WTC11 (cell line): ENCODE measurements at regions not wholly inside any gene's neighbourhood (a gene's known extent, or its start where the extent isn't known, plus 50 kb on each side); places are given as distances from the start of the nearest gene placed in this dataset.

Experiments
- ATAC-seq: fragments of 200-7000 bp; cut with Tn5 transposase; 2 replicates; pipeline ENCODE4 v1.10.0; 2021; ENCODE audit warnings: mild to moderate bottlenecking, moderate library complexity
- CTCF ChIA-PET: fragments of 300-600 bp; sonication (Branson Sonifier 250); formaldehyde crosslinking; loops from one replicate; lab custom pipeline; 2021; ENCODE audit warnings: antibody characterized with exemption; lab: Charles Lee
- POLR2A ChIA-PET: fragments of 350-600 bp; sonication (Branson Sonifier 250); formaldehyde crosslinking; loops from one replicate; lab custom pipeline; 2021; ENCODE audit warnings: antibody characterized with exemption; lab: Charles Lee
- DNase-seq: peaks from one replicate; pipeline ENCODE4 v3.0.0; 2021; ENCODE audit warnings: low spot score
- H3K27ac Mint-ChIP-seq: 2 replicates; pipeline ENCODE4 v1.8.0; 2021; ENCODE audit warnings: mixed read lengths
- H3K27me3 Mint-ChIP-seq: 2 replicates; pipeline ENCODE4 v1.8.0; 2021; ENCODE audit warnings: low read depth, mild to moderate bottlenecking, moderate library complexity, mixed read lengths
- H3K36me3 Mint-ChIP-seq: 2 replicates; pipeline ENCODE4 v1.8.0; 2021; ENCODE audit warnings: mixed read lengths
- H3K4me1 Mint-ChIP-seq: 2 replicates; pipeline ENCODE4 v1.8.0; 2022; ENCODE audit warnings: mixed read lengths
- H3K4me3 Mint-ChIP-seq: 2 replicates; pipeline ENCODE4 v1.8.0; 2021; ENCODE audit warnings: mild to moderate bottlenecking, moderate library complexity, mixed read lengths
- H3K9me3 Mint-ChIP-seq: 2 replicates; pipeline ENCODE4 v1.8.0; 2021; ENCODE audit warnings: mixed read lengths
- CTCF ChIP-seq: fragments of 200-600 bp; IDR thresholded peaks from 2 replicates; pipeline ENCODE4 v1.8.0; 2022; ENCODE audit warnings: antibody characterized with exemption
- ELF4 ChIP-seq: sonication (generic); formaldehyde crosslinking; IDR thresholded peaks from 2 replicates; pipeline ENCODE4 v1.8.1; 2022; ENCODE audit warnings: low read depth, mild to moderate bottlenecking, moderate library complexity, missing genetic modification reagents
- ESRRA ChIP-seq: sonication (generic); formaldehyde crosslinking; IDR thresholded peaks from 2 replicates; pipeline ENCODE4 v1.8.1; 2022; ENCODE audit warnings: mild to moderate bottlenecking, missing genetic modification reagents, borderline replicate concordance
- ETV6 ChIP-seq: sonication (generic); formaldehyde crosslinking; IDR thresholded peaks from 2 replicates; pipeline ENCODE4 v1.8.1; 2022; ENCODE audit warnings: mild to moderate bottlenecking, missing genetic modification reagents
- FOXP1 ChIP-seq: sonication (generic); formaldehyde crosslinking; IDR thresholded peaks from 2 replicates; pipeline ENCODE4 v1.8.0; 2022; ENCODE audit warnings: missing genetic modification reagents, mild to moderate bottlenecking, moderate library complexity, borderline replicate concordance
- GTF2I ChIP-seq: fragments of 250-450 bp; sonication (Bioruptor Pico); conservative IDR thresholded peaks from 2 replicates; pipeline ENCODE4 v1.4.0; 2021; ENCODE audit warnings: mild to moderate bottlenecking
- IRF1 ChIP-seq: sonication (generic); formaldehyde crosslinking; IDR thresholded peaks from 2 replicates; pipeline ENCODE4 v1.8.0; 2023; ENCODE audit warnings: missing genetic modification reagents
- JUN ChIP-seq: sonication (generic); formaldehyde crosslinking; IDR thresholded peaks from 2 replicates; pipeline ENCODE4 v1.8.0; 2023; ENCODE audit warnings: mild to moderate bottlenecking, missing genetic modification reagents
- MXD4 ChIP-seq: fragments of 250-450 bp; sonication (Bioruptor Pico); IDR thresholded peaks from 2 replicates; pipeline ENCODE4 v1.8.0; 2021; ENCODE audit warnings: mild to moderate bottlenecking, moderate library complexity, borderline replicate concordance
- NR2C2 ChIP-seq: sonication (generic); formaldehyde crosslinking; IDR thresholded peaks from 2 replicates; pipeline ENCODE4 v1.8.0; 2022; ENCODE audit warnings: mild to moderate bottlenecking, missing genetic modification reagents
- RELA ChIP-seq: sonication (generic); formaldehyde crosslinking; IDR thresholded peaks from 2 replicates; pipeline ENCODE4 v1.8.1; 2022; ENCODE audit warnings: missing genetic modification reagents, mild to moderate bottlenecking, borderline replicate concordance
- TP53 ChIP-seq: sonication (generic); formaldehyde crosslinking; IDR thresholded peaks from 2 replicates; pipeline ENCODE4 v1.8.1; 2023; ENCODE audit warnings: mild to moderate bottlenecking, missing genetic modification reagents
- ZNF121 ChIP-seq: sonication (generic); formaldehyde crosslinking; IDR thresholded peaks from 2 replicates; pipeline ENCODE4 v1.8.0; 2023; ENCODE audit warnings: missing genetic modification reagents
- ZNF263 ChIP-seq: sonication (generic); formaldehyde crosslinking; IDR thresholded peaks from 2 replicates; pipeline ENCODE4 v1.8.1; 2022; ENCODE audit warnings: low read depth, mild to moderate bottlenecking, moderate library complexity, missing genetic modification reagents
- ZNF317 ChIP-seq: sonication (generic); formaldehyde crosslinking; IDR thresholded peaks from 2 replicates; pipeline ENCODE4 v1.8.1; 2023; ENCODE audit warnings: low read depth, mild to moderate bottlenecking, moderate library complexity, missing genetic modification reagents, borderline replicate concordance
- ZNF396 ChIP-seq: fragments of 250-450 bp; sonication (Bioruptor Pico); IDR thresholded peaks from 2 replicates; pipeline ENCODE4 v1.8.0; 2021; ENCODE audit warnings: mild to moderate bottlenecking, moderate library complexity, borderline replicate concordance
- ZNF512 ChIP-seq: sonication (generic); formaldehyde crosslinking; IDR thresholded peaks from 2 replicates; pipeline ENCODE4 v1.8.1; 2022; ENCODE audit warnings: missing genetic modification reagents, borderline replicate concordance
- TF ChIP-seq, protein P1 (sequence below): sonication (generic); formaldehyde crosslinking; IDR thresholded peaks from 2 replicates; pipeline ENCODE4 v1.8.0; 2022; ENCODE audit warnings: missing genetic modification reagents
- TF ChIP-seq, protein P2 (sequence below): sonication (generic); formaldehyde crosslinking; IDR thresholded peaks from 2 replicates; pipeline ENCODE4 v1.8.0; 2023; ENCODE audit warnings: mild to moderate bottlenecking, missing genetic modification reagents
- TF ChIP-seq, protein P3 (sequence below): sonication (generic); formaldehyde crosslinking; IDR thresholded peaks from 2 replicates; pipeline ENCODE4 v1.8.0; 2022; ENCODE audit warnings: mild to moderate bottlenecking, missing genetic modification reagents
- TF ChIP-seq, protein P4 (sequence below): fragments of 250-450 bp; sonication (Bioruptor Pico); IDR thresholded peaks from 2 replicates; pipeline ENCODE4 v1.9.0; 2021; ENCODE audit warnings: mild to moderate bottlenecking

GRCh38 chr13:34104853-34105252 is 286.9 kb downstream of the RFC3 start:
- DNase-seq (no peak), ATAC-seq (no peak)
- CTCF ChIA-PET = no interaction called here
- Mint-ChIP-seq H3K4me3 (no peak overlapping the region), H3K27ac (peak overlapping the region; percentile 24; the same call in 1 of the 2 replicates), H3K27me3 (no peaks in the 10 kb centered on the region), H3K36me3 (peaks cover 3% of the 10 kb centered on the region; the same call in 1 of the 2 replicates), H3K9me3 (peaks cover 19% of the 10 kb centered on the region), H3K4me1 (no peaks in the 10 kb centered on the region)
- POLR2A ChIA-PET = no interaction called here
- no peak for TF ChIP-seq RELA (CRISPR knock-in tag)
- no peak for TF ChIP-seq ESRRA (CRISPR knock-in tag)
- TF ChIP-seq TP53 = no peak
- TF ChIP-seq, protein P1, sequence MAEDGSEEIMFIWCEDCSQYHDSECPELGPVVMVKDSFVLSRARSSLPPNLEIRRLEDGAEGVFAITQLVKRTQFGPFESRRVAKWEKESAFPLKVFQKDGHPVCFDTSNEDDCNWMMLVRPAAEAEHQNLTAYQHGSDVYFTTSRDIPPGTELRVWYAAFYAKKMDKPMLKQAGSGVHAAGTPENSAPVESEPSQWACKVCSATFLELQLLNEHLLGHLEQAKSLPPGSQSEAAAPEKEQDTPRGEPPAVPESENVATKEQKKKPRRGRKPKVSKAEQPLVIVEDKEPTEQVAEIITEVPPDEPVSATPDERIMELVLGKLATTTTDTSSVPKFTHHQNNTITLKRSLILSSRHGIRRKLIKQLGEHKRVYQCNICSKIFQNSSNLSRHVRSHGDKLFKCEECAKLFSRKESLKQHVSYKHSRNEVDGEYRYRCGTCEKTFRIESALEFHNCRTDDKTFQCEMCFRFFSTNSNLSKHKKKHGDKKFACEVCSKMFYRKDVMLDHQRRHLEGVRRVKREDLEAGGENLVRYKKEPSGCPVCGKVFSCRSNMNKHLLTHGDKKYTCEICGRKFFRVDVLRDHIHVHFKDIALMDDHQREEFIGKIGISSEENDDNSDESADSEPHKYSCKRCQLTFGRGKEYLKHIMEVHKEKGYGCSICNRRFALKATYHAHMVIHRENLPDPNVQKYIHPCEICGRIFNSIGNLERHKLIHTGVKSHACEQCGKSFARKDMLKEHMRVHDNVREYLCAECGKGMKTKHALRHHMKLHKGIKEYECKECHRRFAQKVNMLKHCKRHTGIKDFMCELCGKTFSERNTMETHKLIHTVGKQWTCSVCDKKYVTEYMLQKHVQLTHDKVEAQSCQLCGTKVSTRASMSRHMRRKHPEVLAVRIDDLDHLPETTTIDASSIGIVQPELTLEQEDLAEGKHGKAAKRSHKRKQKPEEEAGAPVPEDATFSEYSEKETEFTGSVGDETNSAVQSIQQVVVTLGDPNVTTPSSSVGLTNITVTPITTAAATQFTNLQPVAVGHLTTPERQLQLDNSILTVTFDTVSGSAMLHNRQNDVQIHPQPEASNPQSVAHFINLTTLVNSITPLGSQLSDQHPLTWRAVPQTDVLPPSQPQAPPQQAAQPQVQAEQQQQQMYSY (CRISPR knock-in tag) = no peak
- no peak for TF ChIP-seq ELF4 (CRISPR knock-in tag)
- TF ChIP-seq IRF1 (CRISPR knock-in tag) = no peak
- TF ChIP-seq FOXP1 (CRISPR knock-in tag) = no peak
- TF ChIP-seq, protein P2, sequence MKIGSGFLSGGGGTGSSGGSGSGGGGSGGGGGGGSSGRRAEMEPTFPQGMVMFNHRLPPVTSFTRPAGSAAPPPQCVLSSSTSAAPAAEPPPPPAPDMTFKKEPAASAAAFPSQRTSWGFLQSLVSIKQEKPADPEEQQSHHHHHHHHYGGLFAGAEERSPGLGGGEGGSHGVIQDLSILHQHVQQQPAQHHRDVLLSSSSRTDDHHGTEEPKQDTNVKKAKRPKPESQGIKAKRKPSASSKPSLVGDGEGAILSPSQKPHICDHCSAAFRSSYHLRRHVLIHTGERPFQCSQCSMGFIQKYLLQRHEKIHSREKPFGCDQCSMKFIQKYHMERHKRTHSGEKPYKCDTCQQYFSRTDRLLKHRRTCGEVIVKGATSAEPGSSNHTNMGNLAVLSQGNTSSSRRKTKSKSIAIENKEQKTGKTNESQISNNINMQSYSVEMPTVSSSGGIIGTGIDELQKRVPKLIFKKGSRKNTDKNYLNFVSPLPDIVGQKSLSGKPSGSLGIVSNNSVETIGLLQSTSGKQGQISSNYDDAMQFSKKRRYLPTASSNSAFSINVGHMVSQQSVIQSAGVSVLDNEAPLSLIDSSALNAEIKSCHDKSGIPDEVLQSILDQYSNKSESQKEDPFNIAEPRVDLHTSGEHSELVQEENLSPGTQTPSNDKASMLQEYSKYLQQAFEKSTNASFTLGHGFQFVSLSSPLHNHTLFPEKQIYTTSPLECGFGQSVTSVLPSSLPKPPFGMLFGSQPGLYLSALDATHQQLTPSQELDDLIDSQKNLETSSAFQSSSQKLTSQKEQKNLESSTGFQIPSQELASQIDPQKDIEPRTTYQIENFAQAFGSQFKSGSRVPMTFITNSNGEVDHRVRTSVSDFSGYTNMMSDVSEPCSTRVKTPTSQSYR = no peak

DNA sequence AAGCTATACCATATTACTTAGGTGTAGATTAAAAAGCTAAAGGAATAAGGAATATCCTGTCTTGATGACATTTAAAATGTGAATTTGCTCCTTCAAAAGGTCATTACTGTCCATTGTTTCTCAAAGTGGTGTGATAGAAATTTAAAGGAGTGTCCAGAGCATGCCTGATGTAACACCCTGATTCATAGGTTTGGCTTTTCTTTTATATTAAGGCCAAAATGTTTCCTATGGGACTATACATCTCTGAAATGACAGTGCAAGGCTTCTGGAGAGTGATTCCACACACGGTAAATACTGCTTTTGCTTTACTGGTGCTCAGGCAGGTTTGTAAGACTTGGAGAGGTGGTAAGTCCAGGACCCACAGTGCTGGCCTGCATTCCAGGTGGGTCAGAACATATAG is 289.9 kb downstream of the RFC3 start:
- Mint-ChIP-seq H3K4me1 (peaks cover under 1% of the 10 kb centered on the region; the same call in 1 of the 2 replicates), H3K27ac (no peak overlapping the region), H3K36me3 (peaks cover 3% of the 10 kb centered on the region; the same call in 1 of the 2 replicates), H3K27me3 (no peaks in the 10 kb centered on the region)
- DNase-seq (no peak), ATAC-seq (no peak)
- ChIA-PET POLR2A (no interaction called here), CTCF (no interaction called here)
- TF ChIP-seq ZNF121 (CRISPR knock-in tag) = no peak
- no peak for TF ChIP-seq NR2C2
- no peak for TF ChIP-seq ZNF396
- no peak for TF ChIP-seq JUN (CRISPR knock-in tag)
- TF ChIP-seq, protein P3, sequence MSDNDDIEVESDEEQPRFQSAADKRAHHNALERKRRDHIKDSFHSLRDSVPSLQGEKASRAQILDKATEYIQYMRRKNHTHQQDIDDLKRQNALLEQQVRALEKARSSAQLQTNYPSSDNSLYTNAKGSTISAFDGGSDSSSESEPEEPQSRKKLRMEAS (CRISPR knock-in tag) = no peak
- no peak for TF ChIP-seq GTF2I (CRISPR knock-in tag)
- TF ChIP-seq, protein P4, sequence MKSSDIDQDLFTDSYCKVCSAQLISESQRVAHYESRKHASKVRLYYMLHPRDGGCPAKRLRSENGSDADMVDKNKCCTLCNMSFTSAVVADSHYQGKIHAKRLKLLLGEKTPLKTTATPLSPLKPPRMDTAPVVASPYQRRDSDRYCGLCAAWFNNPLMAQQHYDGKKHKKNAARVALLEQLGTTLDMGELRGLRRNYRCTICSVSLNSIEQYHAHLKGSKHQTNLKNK (CRISPR knock-in tag) = no peak
- no peak for TF ChIP-seq ZNF263
- TF ChIP-seq ESRRA (CRISPR knock-in tag) = no peak
- TF ChIP-seq MXD4 = no peak
- TF ChIP-seq ZNF317 (CRISPR knock-in tag) = no peak
- TF ChIP-seq CTCF = no peak
- TF ChIP-seq ZNF512 (CRISPR knock-in tag) = no peak
- no peak for TF ChIP-seq IRF1 (CRISPR knock-in tag)
- TF ChIP-seq ETV6 (CRISPR knock-in tag) = no peak
- TF ChIP-seq, all 79 proteins: peak for 0
- Mint-ChIP-seq H3K9me3 (peaks cover 23% of the 10 kb centered on the region), H3K4me3 (no peak overlapping the region)
